HG02759 (cell line): ENCODE measurements at regions not wholly inside any gene's neighbourhood (a gene's known extent, or its start where the extent isn't known, plus 50 kb on each side); places are given as distances from the start of the nearest gene placed in this dataset.

Experiments
- ATAC-seq: cut with Tn5 transposase; IDR thresholded peaks from one replicate; pipeline ENCODE4 v1.9.1; 2021; ENCODE audit warnings: mild to moderate bottlenecking, moderate library complexity; ENCODE audit not compliant: unreplicated experiment

GRCh38 chrX:22392133-22392948, 119.6 kb downstream of the CBLL2 start:
- ATAC-seq = no peak

DNA sequence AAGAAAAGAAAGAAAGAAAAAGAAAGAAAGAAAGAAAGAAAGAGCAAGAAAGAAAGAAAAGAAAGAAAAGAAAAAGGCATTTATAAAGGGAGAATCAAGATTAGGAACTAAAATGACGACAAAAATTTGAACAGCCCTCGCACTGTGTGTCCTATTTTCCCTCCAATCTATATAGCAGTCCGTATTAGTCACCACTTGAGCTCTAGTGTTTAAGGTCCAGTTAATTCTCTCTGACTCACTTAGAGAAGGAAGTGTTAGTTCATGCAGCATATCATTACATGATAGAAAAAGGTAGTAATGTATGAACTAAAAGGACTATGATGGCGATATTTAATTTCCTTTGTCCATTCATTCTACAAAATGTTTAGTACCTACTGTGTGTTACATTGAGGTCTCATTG, 122.7 kb downstream of the CBLL2 start:
- no peak for ATAC-seq

GRCh38 chrX:22396408-22396807, 123.7 kb downstream of the CBLL2 start:
- no peak for ATAC-seq

GRCh38 chrX:22397566-22397965, 124.9 kb downstream of the CBLL2 start:
- no peak for ATAC-seq

DNA sequence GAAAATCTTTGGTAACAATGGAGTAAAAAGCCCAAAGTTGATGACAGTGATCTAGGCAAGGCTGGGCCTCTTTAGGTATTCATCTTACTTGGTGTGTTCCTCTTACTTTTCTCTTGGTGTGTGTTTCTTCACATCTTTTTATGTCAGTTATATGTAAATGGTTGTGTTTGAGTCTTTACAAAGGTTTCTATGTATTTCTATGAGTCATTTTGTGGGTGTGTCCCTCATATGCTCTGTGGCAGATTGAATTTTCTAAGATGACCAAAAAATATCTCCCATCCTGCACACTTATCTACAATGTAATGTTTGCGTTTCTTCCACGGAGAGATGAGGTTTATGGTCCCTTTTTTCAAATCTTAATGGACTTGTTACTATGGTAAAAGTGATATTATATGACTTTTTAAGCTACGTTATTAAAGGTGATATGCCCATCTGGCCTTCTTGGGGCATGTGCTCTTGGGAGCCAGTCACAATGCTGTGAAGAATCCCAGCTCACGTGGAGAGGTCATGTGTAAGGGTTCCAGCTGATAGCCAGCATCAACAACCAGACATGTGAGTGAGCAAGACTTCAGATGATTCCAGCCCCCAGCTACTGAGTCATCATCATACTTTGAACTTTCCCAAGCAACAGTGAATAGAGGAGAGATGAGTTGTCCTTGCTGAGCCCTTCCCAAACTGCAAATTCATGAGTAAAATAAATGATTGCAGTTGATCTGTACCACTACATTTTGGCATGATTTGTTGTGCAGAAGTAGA, 126.9 kb downstream of the CBLL2 start:
- ATAC-seq = no peak

- no peak for ATAC-seq
Observed at GRCh38 chrX:22404297-22404696, 131.6 kb downstream of the CBLL2 start.

- no peak for ATAC-seq
Observed at GRCh38 chrX:22406201-22406737, 133.6 kb downstream of the CBLL2 start.

DNA sequence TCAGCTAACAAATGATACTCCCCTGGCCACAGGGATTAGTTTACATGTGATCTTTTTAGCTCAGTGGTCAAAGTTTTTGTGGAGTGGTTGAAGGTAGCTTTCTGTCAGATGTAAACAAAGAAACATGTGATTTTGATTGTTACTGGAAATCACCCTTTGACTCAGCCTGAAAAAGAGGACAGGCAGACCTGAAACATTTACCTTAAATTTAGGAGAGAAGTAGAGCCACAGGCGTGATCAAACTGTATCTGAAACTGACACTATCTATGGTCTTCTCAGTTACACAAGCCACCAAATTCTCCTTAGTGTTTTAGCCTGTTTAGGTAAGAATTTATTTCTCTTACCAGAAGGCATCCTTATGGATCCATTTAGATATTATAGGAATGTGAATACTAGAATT, 136.7 kb downstream of the CBLL2 start:
- ATAC-seq = no peak

DNA sequence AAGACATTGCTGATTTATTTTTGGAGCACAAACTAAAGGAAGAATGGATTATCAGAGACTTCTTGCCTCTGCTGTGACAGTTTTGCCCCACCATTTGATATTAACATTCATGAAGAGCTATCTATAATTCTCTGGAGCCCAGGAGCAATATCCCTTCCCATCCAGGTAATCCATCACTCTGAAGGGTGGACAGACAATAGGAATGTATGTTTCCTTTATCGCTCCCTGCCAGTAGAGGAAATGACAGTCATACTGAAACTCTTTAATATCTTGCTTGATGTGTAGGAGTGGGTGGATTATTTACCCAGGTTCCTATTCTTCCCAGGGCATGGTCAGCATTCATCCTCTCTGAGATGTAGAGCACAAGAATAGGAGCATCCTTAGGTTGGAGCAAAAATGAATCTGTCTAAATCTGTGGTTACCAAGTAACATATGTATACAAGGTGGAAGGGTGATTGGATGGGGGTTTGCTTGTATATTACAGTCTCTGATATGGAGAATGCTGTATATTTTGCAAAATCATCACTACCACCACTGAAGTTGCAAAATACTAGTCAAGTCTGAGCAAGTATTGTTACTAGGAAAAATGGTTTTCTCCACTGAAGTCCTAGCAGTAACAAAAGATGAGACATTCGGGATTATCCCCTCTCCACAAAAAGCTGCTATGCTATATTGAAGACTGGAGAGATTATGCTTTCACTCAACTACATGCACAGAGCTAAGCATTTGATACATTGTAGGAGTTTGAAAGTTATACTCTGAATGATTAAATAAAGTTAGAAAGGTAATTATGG, 151.6 kb downstream of the CBLL2 start:
- no peak for ATAC-seq

DNA sequence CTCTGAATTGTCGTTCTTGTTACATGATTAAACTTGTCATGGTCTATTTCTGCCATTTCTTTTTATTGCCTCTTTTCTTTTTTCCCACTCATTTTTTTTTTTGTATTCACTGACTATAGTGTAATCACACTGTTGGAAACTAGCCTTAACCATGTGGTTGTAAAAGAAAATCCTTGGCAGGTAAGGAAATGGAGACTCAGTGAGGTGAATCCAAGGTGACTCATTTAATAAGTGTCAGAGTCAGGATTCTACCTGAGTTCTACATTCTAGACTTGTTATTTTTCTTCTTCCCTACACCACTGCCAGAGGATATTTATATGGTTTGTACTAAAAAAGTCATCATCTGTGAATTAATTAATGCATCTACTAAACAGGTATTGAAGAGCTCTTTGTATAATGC, 152.2 kb downstream of the CBLL2 start:
- no peak for ATAC-seq

GRCh38 chrX:22429704-22430103, 157.0 kb downstream of the CBLL2 start:
- no peak for ATAC-seq

DNA sequence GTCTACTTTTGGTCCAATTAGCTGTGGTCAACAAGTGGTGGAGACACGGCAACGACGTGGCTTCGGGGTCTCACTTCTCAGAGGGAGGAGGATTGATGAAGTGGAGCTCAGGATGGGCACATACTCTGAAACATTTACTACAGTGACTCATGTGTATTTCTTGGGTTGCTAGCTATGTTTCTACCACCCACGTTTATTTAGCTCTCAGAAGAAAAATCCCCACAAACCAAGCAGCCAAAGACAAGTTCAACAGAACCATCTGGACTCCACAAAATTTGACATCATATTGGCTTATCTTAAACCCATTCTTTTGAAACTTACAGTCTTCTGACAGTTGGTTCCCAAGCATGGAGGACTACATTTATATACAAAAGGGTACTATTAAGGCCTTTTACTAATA, 158.0 kb downstream of the CBLL2 start:
- no peak for ATAC-seq

DNA sequence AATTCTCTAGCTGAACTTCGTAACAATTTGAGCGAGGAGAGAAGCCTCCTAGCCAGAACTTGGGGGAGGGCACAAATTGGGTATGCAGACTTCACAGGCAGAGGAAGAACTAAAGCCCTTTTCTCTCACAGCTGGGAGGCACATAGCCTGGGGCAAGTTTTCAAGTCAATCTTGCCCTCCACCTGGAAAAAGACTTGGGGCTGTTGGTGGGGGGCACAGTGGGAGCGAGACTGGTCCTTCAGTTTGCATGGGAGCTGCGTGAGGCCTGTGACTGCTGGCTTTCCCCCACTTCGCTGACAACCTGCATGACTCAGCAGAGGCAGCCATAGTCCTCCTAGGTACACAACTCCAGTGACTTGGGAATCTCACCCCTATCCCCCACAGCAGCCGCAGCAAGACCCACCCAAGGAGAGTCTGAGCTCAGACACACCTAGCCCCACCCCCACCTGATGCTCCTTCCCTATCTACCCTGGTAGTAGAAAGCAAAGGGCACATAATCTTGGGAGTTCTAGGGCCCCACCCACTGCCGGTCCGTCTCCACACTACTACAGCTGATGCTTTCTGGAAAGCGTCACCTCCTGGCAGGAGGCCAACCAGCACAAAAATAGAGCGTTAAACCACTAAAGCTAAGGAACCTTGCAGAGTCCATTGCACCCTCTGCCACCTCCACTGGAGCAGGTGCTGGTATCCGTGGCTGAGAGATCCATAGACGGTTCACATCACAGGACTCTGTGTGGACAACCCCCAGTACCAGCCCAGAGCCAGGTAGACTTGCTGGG, 160.8 kb downstream of the CBLL2 start:
- no peak for ATAC-seq

DNA sequence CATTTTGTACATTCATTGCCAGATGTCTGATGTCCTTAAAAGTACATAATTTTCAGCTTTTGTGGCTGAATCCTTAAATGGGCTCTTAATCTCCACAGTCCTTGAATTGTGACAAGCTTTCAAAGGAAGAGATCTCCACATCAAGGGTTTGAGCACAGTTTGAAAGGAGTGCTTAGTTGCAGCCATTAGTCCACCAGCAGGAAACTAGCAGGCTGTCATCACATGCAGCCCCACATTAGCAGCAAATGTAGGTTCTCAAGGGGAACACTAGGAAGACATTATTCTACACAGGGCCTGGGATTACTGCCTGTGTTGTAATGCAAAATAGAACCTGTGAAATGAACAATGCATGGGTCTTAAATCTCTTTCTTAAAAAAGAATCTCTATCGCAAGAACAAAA, 173.2 kb downstream of the CBLL2 start:
- ATAC-seq = no peak

- ATAC-seq = no peak
Observed at GRCh38 chrX:22462959-22463358, 190.2 kb downstream of the CBLL2 start.

DNA sequence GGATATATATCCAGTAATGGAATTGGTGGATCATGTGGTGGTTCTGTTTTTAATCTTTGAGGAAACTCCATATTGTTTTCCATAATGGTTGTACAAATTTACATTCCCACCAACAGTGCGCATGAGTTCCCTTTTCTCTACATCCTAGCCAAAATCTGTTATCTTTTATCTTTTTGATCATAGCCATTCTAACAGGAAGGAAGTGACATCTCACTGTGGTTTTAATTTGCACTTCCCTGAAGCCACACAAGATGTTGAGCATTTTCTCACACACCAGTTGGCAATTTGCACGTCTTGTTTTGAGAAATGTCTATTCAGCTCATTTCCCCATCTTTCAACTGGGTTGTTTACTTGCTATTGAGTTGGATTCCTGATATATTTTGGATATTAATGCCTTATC, 194.9 kb downstream of the CBLL2 start:
- no peak for ATAC-seq

- ATAC-seq = no peak
Observed at GRCh38 chrX:22481436-22481835, 208.7 kb downstream of the CBLL2 start.

GRCh38 chrX:22486296-22486695, 213.6 kb downstream of the CBLL2 start:
- no peak for ATAC-seq

DNA sequence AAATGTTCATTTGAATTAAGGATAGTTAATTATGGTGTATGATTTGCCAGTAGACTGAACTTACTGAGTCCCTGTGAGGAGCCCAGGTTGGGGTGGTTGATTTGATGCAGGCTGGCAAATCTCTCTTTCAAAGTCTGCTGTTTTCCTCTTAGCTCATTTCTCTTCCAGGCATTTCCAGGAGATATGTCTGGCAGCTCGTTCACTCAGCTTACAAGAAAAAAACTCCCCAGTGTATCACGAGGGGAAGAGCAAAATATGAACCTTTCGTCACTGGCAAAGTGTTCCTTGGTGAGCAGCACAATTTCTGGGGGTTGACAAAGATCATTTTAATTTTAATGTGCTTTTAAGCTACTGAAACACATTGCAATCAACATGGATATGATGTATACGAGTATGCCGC, 244.2 kb downstream of the CBLL2 start:
- no peak for ATAC-seq

DNA sequence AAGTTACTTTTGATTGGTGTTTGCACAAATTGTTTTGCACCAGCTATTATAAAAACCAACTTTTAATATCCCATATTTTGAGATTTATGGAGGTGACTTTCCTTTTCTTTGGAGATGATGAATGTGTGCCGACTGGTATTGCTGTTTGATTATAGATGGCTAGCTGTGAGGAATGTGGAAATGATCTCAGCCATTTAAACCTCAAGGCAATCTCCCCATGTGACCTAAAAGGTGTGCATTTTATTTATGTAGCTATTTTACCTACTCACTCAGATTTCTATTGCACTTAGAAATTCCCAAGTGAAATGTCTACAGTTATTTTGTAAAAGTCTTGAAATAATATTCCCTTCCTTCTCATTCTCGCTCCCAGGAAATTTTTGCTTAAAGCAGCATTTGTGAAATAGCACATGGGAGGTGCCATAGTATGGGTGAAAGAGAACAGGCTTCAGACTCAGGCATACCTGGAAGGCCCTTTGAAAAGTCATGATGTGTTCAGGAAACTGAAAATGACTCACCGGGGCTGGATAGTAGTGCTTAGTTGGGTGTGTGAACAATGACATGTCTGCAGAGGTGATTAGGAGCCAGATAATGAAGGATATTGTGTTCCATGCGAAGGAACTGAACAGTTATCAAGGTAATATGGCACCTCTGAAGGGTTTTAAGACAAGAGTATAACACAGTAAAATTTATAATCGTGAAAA, 247.6 kb downstream of the CBLL2 start:
- no peak for ATAC-seq
